SK-N-SH (cell line): ENCODE measurements at regions not wholly inside any gene's neighbourhood (a gene's known extent, or its start where the extent isn't known, plus 50 kb on each side); places are given as distances from the start of the nearest gene placed in this dataset.

Source experiments
- CTCF ChIA-PET: fragments of 300-600, 350-600 bp; formaldehyde crosslinking; extraction: SDS; loops from one replicate; lab custom pipeline; 2021; lab: Yijun Ruan, JAX
- POLR2A ChIA-PET: fragments of 350-600 bp; sonication (Branson Sonifier 250); formaldehyde crosslinking; extraction: SDS; loops from one replicate; lab custom pipeline; 2020; ENCODE audit warnings: antibody characterized with exemption, inconsistent platforms; lab: Yijun Ruan, JAX
- DNase-seq: peaks from one replicate; pipeline ENCODE4 v3.0.0; 2012
- H2AFZ ChIP-seq: fragments of 200-600 bp; sonication (generic); 2 replicates; pipeline ENCODE4 v1.8.1; 2016; ENCODE audit warnings: antibody characterized with exemption, mild to moderate bottlenecking, low read depth
- H3F3A ChIP-seq: fragments of 200-600 bp; sonication (generic); replicated peaks from 2 replicates; pipeline ENCODE3; 2016; ENCODE audit warnings: antibody characterized with exemption, mild to moderate bottlenecking; ENCODE audit not compliant: insufficient read depth
- H3K27ac ChIP-seq, 2 experiments: fragments of 200-500 bp in 1 of 2; fragments of 200-600 bp in 1 of 2; sonication (Bioruptor generic) in 1 of 2; sonication (generic), shearing (Covaris generic) in 1 of 2; 2 replicates each; pipeline versions ENCODE4 v1.5.1 to v1.6.1; 2014 to 2016; ENCODE audit warnings: low read depth in 2 of 2, inconsistent platforms in 1 of 2, low read length in 1 of 2, mild to moderate bottlenecking in 1 of 2, mixed read lengths in 1 of 2
- H3K27me3 ChIP-seq: fragments of 200-600 bp; sonication (generic), shearing (Covaris generic); 2 replicates; pipeline ENCODE4 v1.6.1; 2016; ENCODE audit warnings: mixed run types; ENCODE audit not compliant: insufficient read depth
- H3K36me3 ChIP-seq, 2 experiments: fragments of 200-500 bp in 1 of 2; fragments of 200-600 bp in 1 of 2; sonication (Bioruptor generic) in 1 of 2; sonication (generic) in 1 of 2; replicated peaks in 1 of 2; 2 replicates each; pipeline versions ENCODE3 to v1.5.1; 2014 to 2016; ENCODE audit warnings: low read length in 1 of 2, mild to moderate bottlenecking in 1 of 2; ENCODE audit not compliant: insufficient read depth in 2 of 2, control insufficient read depth in 1 of 2
- H3K4me1 ChIP-seq, 2 experiments: fragments of 200-500 bp in 1 of 2; fragments of 200-600 bp in 1 of 2; sonication (Bioruptor generic) in 1 of 2; sonication (generic), shearing (Covaris generic) in 1 of 2; 2 replicates each; pipeline versions ENCODE4 v1.5.1 to v1.6.1; 2014 to 2016; ENCODE audit warnings: low read depth in 1 of 2, low read length in 1 of 2, mixed run types in 1 of 2; ENCODE audit not compliant: insufficient read depth in 2 of 2, control insufficient read depth in 1 of 2
- H3K4me2 ChIP-seq: fragments of 200-600 bp; sonication (generic), shearing (Covaris generic); 2 replicates; pipeline ENCODE4 v1.6.1; 2017; ENCODE audit warnings: mixed run types
- H3K4me3 ChIP-seq, 2 experiments: fragments of 200-500 bp in 1 of 2; fragments of 200-600 bp in 1 of 2; sonication (Bioruptor generic) in 1 of 2; sonication (generic), shearing (Covaris generic) in 1 of 2; 2 replicates each; pipeline versions ENCODE4 v1.5.1 to v1.8.1; 2014 to 2016; ENCODE audit warnings: low read depth in 2 of 2, inconsistent platforms in 1 of 2, low read length in 1 of 2, mild to moderate bottlenecking in 1 of 2, mixed read lengths in 1 of 2, moderate library complexity in 1 of 2
- H3K79me2 ChIP-seq: fragments of 200-600 bp; sonication (generic); 2 replicates; pipeline ENCODE4 v1.8.1; 2017; ENCODE audit warnings: mild to moderate bottlenecking; ENCODE audit not compliant: insufficient read depth
- H3K9ac ChIP-seq: fragments of 200-600 bp; sonication (generic); 2 replicates; pipeline ENCODE4 v1.6.1; 2017; ENCODE audit warnings: mixed run types
- H3K9me2 ChIP-seq: fragments of 200-600 bp; sonication (generic); 2 replicates; pipeline ENCODE4 v1.6.1; 2017; ENCODE audit warnings: mixed run types
- H3K9me3 ChIP-seq: fragments of 200-600 bp; sonication (generic); 2 replicates; pipeline ENCODE4 v1.6.1; 2017; ENCODE audit warnings: mixed run types, mild to moderate bottlenecking, moderate library complexity
- H4K20me1 ChIP-seq: fragments of 200-600 bp; sonication (generic); 2 replicates; pipeline ENCODE4 v1.6.1; 2017; ENCODE audit warnings: mild to moderate bottlenecking, mixed run types; ENCODE audit not compliant: insufficient read depth
- CHD2 ChIP-seq: fragments of 150-350 bp; IDR thresholded peaks from 2 replicates; pipeline ENCODE4 v1.6.1; 2018; ENCODE audit warnings: low read length; ENCODE audit not compliant: partially characterized antibody
- ELF1 ChIP-seq: IDR thresholded peaks from 2 replicates; pipeline ENCODE4 v1.4.0; 2012
- FOSL2 ChIP-seq: IDR thresholded peaks from 2 replicates; pipeline ENCODE4 v1.4.0; 2012; ENCODE audit warnings: low read depth, mild to moderate bottlenecking, moderate library complexity, borderline replicate concordance
- IRF3 ChIP-seq: fragments of 150-350 bp; IDR thresholded peaks from 2 replicates; pipeline ENCODE4 v1.6.1; 2016; ENCODE audit warnings: mild to moderate bottlenecking, low read depth, low read length
- MEF2A ChIP-seq: IDR thresholded peaks from 2 replicates; pipeline ENCODE4 v1.4.0; 2012; ENCODE audit warnings: low read depth, borderline replicate concordance
- MXI1 ChIP-seq: IDR thresholded peaks from 2 replicates; pipeline ENCODE4 v1.6.1; 2012; ENCODE audit warnings: mild to moderate bottlenecking, low read depth, low read length, improper control_type of control experiment
- NFIC ChIP-seq: IDR thresholded peaks from 2 replicates; pipeline ENCODE4 v1.4.0; 2012; ENCODE audit warnings: borderline replicate concordance
- PBX3 ChIP-seq: IDR thresholded peaks from 2 replicates; pipeline ENCODE4; 2012
- RCOR1 ChIP-seq: fragments of 150-350 bp; IDR thresholded peaks from 2 replicates; pipeline ENCODE4 v1.6.1; 2017; ENCODE audit warnings: antibody characterized with exemption, low read length
- RFX5 ChIP-seq: IDR thresholded peaks from 2 replicates; pipeline ENCODE4 v1.6.1; 2012; ENCODE audit warnings: mild to moderate bottlenecking, improper control_type of control experiment, low read length
- RXRA ChIP-seq: IDR thresholded peaks from 2 replicates; pipeline ENCODE4 v1.4.0; 2012; ENCODE audit warnings: low read depth, mild to moderate bottlenecking, borderline replicate concordance
- TAF1 ChIP-seq: IDR thresholded peaks from 2 replicates; pipeline ENCODE4 v1.6.1; 2012; ENCODE audit warnings: low read depth, mild to moderate bottlenecking, low read length, moderate library complexity, borderline replicate concordance
- TCF12 ChIP-seq: IDR thresholded peaks from 2 replicates; pipeline ENCODE4 v1.4.0; 2012
- TEAD4 ChIP-seq: IDR thresholded peaks from 2 replicates; pipeline ENCODE4 v1.4.0; 2012; ENCODE audit warnings: mild to moderate bottlenecking, borderline replicate concordance; ENCODE audit not compliant: insufficient read depth
- USF1 ChIP-seq: IDR thresholded peaks from 2 replicates; pipeline ENCODE4 v1.4.0; 2012; ENCODE audit warnings: low read depth, borderline replicate concordance
- YY1 ChIP-seq: IDR thresholded peaks from 2 replicates; pipeline ENCODE4 v1.4.0; 2012; ENCODE audit warnings: low read depth, mild to moderate bottlenecking
- WGBS: methylation state at CpG from one replicate; pipeline ENCODE4 v1.1.6; 2017; ENCODE audit warnings: low lambda C conversion rate; 5-methylcytosine and 5-hydroxymethylcytosine counted together

- TF ChIP-seq NFIC (no peak), PBX3 (no peak), IRF3 (no peak), TAF1 (no peak), FOSL2 (no peak), RFX5 (no peak), RXRA (no peak), ELF1 (no peak), CHD2 (no peak), MXI1 (no peak), YY1 (no peak), RCOR1 (no peak), USF1 (no peak), TCF12 (no peak), TEAD4 (no peak), MEF2A (no peak)
- ChIA-PET POLR2A (interaction anchor here (0.6 kb wide), 1 partner anchor 126 kb away, joined by 5 read pairs; no protein-coding TSS in a partner anchor), CTCF (no interaction called here)
- H3K27me3 ChIP-seq: no peaks in the 10 kb centered on the region
- H3K4me2 ChIP-seq: no peak overlapping the region
- 26% methylated on average over 2 of the region's 2 CpGs for WGBS
- H3F3A ChIP-seq: no peaks in the 10 kb centered on the region
- H3K36me3 ChIP-seq: no peaks in the 10 kb centered on the region
- no peaks in the 10 kb centered on the region for H3K9me2 ChIP-seq
- no peak for DNase-seq
- H3K27ac ChIP-seq: no peak overlapping the region
- H2AFZ ChIP-seq: no peak overlapping the region
- H4K20me1 ChIP-seq: no peaks in the 10 kb centered on the region
- no peaks in the 10 kb centered on the region for H3K4me1 ChIP-seq
- H3K79me2 ChIP-seq: no peaks in the 10 kb centered on the region
- no peaks in the 10 kb centered on the region for H3K9me3 ChIP-seq
- H3K4me3 ChIP-seq: no peak overlapping the region
- no peak overlapping the region for H3K9ac ChIP-seq
Observed at GRCh38 chr21:17359781-17360180, 153.1 kb upstream of the CXADR start.

- no peak for DNase-seq
- Histone ChIP-seq H3K27ac (no peak overlapping the region), H3K4me2 (no peak overlapping the region), H3K9me3 (no peaks in the 10 kb centered on the region), H3K79me2 (no peaks in the 10 kb centered on the region), H3K4me1 (no peaks in the 10 kb centered on the region; a peak in 1 of 4 replicates), H3K27me3 (no peaks in the 10 kb centered on the region), H2AFZ (no peak overlapping the region), H3K9ac (no peak overlapping the region), H3K9me2 (no peaks in the 10 kb centered on the region), H3F3A (no peaks in the 10 kb centered on the region), H3K36me3 (no peaks in the 10 kb centered on the region), H3K4me3 (no peak overlapping the region), H4K20me1 (no peaks in the 10 kb centered on the region)
- no peak for TF ChIP-seq MXI1
- ChIA-PET POLR2A (no interaction called here), CTCF (interaction anchor here (1.0 kb wide), 1 partner anchor 19 kb away, joined by 4 read pairs; no protein-coding TSS in a partner anchor)
- 49% methylated on average over 3 of the region's 3 CpGs for WGBS
Observed at GRCh38 chr21:17368748-17369363, 144.0 kb upstream of the CXADR start.
